Heart left ventricle (tissue), 13 donors: ENCODE measurements at regions not wholly inside any gene's neighbourhood (a gene's known extent, or its start where the extent isn't known, plus 50 kb on each side); places are given as distances from the start of the nearest gene placed in this dataset.

Experiments used
- CTCF ChIP-seq, 12 donors: fragments of 200-600 bp; sonication (generic) in 4 of 12; IDR thresholded peaks; one replicate each; pipeline versions ENCODE4 v1.5.0 to v1.8.0; 2018 to 2022; ENCODE audit warnings: antibody characterized with exemption in 12 of 12, mild to moderate bottlenecking in 5 of 12
- POLR2A ChIP-seq, 2 donors: fragments of 450-650 bp; IDR thresholded peaks; one replicate each; pipeline ENCODE4 v1.6.1; 2017; ENCODE audit warnings: antibody characterized with exemption in 2 of 2, mild to moderate bottlenecking in 2 of 2, moderate library complexity in 2 of 2
- donor health status: ischemic (EF 13 %, LVEDD 7.1; RV severe dilation, severe dysfunction).
- donor health status: DM: no; HTN: yes; CAD: no.
- donor health status: DM: no; HTN: no; CAD: no.
- donor health status: ischemic (EF 25% LVEDD 6.9; RV normal size, moderate dysfunction).
- donor health status: ischemic (EF 25% LVEDD 5.7; RV mildly dilated, moderate dysfunction).
- donor health status: ischemic (EF 35%, LVEDD 5.7; RV mildly dilated, moderate dysfunction).
- donor health status: nonischemic (EF 11% LVEDD 7.7; RV severe dilation, severe dysfunction).
- donor health status: DM: yes; HTN: yes; CAD: no.
- donor health status: PGD.
- donor health status: ischemic (EF 29% LVEDD 5.4; RV normal size, mild dysfunction).
- donor health status: nonischemic (EF 23%, LVEDD 6.1; RV moderate dilation, normal function).

GRCh38 chr1:214155987-214156625 lies 124.9 kb upstream of the SMYD2 start:
- TF ChIP-seq POLR2A (IDR thresholded peaks at IDR 0.05) (no peak), CTCF (IDR thresholded peaks at IDR 0.05) (no peak)
